ENCODE measurements at regions not wholly inside any gene's neighbourhood (a gene's known extent, or its start where the extent isn't known, plus 50 kb on each side); places are given as distances from the start of the nearest gene placed in this dataset.

DNA sequence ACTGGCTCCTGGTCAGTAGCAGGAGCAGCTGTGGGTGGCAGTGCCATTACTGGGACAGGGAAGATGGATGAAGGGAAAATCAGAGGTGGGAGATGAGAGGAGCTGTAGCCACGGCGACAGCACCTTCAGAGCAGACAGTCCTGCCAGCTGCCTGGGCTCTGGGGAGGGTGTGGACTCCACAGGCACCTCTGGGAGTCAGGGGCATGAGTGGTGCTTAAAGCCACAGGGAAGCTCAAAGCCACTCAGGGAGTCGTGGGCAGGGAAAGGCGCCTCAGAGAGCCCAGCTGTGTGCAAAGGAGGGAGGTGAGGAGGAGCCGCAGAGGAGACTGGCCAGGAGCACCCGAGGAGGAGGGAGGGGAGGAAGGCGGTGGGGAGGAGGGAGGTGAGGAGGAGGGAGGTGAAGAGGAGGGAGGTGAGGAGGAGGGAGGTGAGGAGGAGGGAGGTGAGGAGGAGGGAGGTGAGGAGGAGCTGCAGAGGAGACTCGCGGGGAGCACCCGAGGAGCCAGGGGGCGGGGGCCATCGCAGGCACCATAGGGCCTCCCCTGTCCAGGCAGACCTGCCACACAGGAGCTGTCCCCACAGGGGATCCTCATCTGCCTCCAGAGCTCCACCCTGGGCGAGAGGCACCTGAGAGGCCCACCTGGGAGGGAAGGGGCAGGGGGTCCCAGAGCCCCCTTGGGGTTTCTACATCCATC is 977.6 kb downstream of the BRD1 start:
- TF ChIP-seq, protein P1, sequence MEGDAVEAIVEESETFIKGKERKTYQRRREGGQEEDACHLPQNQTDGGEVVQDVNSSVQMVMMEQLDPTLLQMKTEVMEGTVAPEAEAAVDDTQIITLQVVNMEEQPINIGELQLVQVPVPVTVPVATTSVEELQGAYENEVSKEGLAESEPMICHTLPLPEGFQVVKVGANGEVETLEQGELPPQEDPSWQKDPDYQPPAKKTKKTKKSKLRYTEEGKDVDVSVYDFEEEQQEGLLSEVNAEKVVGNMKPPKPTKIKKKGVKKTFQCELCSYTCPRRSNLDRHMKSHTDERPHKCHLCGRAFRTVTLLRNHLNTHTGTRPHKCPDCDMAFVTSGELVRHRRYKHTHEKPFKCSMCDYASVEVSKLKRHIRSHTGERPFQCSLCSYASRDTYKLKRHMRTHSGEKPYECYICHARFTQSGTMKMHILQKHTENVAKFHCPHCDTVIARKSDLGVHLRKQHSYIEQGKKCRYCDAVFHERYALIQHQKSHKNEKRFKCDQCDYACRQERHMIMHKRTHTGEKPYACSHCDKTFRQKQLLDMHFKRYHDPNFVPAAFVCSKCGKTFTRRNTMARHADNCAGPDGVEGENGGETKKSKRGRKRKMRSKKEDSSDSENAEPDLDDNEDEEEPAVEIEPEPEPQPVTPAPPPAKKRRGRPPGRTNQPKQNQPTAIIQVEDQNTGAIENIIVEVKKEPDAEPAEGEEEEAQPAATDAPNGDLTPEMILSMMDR (IDR thresholded peaks at IDR 0.05; ENCODE audit: low read length) = no peak
- TF ChIP-seq EZH2phosphoT487 (IDR thresholded peaks at IDR 0.05; ENCODE audit: low read length) = no peak
- TF ChIP-seq EZH2 (optimal IDR thresholded peaks at IDR 0.05; ENCODE audit: low read depth, low read length) = no peak

All from MM.1S (cell line).